GM19324 (cell line): ENCODE measurements at regions not wholly inside any gene's neighbourhood (a gene's known extent, or its start where the extent isn't known, plus 50 kb on each side); places are given as distances from the start of the nearest gene placed in this dataset.
"Not testable (repeated sequence)": the region's sequence is repeated elsewhere in the genome, so short reads cannot be mapped to it uniquely, and the experiment has no call there.

ENCODE experiments used
- ATAC-seq: cut with Tn5 transposase; IDR thresholded peaks from one replicate; pipeline ENCODE4 v1.9.1; 2021; ENCODE audit warnings: mild to moderate bottlenecking, moderate library complexity; ENCODE audit not compliant: unreplicated experiment, low FRiP score

DNA sequence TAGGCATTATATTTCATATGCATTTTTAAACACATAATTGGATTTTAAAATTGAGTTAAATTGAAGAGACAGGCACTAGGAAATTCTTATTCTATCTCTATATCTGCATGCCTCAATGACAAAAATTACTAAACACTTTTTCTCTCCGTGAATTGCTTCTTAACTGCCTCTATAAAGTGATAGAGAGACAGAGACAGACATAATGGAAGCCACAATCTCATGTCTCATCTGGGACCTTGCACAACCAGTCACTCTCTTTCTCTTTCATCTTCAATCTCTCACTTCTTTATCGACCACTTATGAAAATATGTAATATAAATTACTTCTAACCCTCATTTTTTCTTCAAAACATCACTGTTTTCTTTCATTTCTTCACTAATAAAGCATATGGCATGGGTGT is 238.9 kb upstream of the ZNF804A start:
- no peak for ATAC-seq

DNA sequence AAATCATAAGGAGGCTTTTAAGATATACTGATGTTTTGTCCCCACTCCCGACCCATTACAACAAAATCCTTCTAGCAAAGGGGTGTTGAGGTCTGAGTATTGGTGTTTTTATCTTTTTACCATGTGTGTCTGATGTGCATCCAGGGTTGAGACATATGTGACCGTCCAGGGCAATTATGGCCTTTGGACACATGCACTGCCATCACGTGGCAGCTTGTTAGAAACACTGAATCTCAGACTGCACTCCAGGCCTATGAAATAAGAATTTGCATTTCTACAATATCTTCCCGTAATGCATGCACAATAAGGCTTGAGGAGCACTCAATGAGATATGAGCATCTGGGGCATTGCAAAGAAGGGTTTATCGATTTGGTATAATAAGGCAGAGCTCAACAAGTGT is 235.1 kb upstream of the ZNF804A start:
- ATAC-seq: peak; percentile 76

DNA sequence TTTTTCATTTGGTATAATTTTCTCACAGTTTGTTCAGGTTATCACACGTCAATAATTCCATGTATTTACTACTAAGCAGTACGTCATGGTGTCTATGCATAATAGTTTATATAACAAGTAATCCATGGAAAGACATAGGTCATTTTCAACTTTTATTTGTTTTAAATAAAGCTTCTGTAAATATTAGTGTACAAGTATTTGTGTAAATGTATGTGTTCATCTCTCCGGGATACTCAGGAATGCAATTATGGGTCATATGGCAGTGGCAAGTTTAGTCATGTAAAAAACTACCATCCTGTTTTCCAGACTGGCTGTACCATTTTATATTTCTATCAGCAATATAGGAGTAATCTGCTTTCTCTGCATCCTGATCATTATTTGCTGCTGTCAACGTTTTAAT is 231.1 kb upstream of the ZNF804A start:
- no peak for ATAC-seq

DNA sequence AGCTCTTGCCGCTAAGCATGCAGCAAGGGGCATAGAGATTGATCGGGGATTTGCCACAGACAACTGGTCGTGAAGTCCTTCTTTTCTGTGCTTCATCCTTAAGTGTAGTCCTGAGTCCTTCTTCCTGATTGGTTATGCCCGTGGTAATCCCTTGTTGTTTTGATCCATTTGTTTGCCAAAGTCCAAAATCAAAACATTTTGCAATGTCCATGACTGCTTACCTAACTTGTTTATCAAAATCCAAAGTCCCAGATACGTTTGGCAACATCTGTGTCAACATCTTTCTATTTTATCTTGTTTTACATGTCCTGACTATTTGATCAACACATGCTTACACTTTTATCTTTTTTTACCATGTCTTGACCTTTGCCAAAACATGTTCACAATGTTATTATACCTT is 229.0 kb upstream of the ZNF804A start:
- no peak for ATAC-seq

DNA sequence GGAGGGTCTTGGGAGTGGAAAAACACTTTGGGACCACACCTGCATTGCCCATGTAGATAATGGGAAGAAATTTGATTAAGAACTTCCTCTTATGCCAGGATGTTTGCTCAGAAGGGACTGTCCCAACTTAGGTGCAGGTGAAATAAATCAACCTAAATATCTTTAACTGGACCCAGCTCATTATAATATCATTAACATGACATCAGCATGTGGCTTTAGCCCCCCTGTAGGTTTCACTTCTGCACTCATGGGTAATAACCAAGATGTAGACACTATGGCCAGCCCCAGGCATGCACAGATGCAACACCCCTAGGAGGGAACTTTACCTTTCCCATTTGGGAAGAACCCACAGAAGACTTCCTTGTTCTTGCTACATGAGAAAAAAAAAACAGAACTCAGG is 227.4 kb upstream of the ZNF804A start:
- ATAC-seq: no peak

DNA sequence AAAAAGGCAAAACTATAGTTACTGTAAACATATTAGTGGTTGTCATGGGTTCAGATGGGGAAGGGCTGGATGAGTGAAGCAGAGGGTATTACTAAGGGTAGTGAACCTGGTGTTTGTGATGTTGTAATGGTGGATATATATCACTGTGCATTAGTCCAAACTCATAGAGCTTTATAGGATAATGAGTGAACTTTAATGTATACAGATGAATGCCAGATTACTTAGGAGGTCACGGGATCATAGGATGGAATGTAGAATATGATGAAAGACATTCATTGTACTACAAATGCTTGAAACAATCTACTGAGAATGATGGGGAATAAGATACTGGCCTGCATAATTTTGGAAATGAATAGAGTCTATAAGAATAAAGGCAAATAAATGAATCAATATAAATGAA is 226.7 kb upstream of the ZNF804A start:
- no peak for ATAC-seq

DNA sequence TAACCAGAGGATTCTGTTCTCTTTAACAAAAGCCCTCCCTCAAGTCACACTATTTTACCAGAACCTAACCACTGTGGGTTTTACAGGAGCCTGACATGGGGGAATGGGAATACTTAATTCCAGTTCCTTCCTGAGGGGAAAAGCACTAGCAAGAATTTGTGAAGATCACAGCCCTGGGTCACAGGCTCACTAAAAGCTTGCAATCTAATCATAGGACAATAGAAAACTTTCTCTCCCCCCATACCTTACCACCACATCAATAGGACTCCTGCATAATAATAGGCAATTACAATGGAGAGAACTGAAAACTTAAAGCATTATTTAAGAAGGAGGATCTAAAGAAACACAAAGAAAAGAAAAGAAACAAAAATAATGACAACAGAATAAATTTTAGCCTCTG is 225.8 kb upstream of the ZNF804A start:
- no peak for ATAC-seq

DNA sequence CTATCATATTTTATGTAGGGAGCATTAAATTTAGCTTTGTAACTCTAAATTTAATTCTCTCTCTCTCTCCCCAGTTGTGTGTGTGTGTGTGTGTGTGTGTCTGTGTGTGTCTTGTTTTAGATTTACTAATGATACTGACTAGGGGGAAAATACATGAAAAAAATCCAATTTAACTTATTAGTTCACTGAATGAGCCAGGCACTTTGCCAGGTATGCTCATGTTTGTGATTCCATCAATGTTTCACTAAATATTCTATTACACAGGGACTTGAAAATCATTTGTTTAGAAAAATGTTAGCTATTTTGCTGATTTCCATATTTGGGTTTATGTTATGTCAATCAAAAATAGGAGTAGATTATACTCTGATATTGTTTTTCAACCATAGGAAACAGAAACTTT is 203.7 kb upstream of the ZNF804A start:
- ATAC-seq: no peak

DNA sequence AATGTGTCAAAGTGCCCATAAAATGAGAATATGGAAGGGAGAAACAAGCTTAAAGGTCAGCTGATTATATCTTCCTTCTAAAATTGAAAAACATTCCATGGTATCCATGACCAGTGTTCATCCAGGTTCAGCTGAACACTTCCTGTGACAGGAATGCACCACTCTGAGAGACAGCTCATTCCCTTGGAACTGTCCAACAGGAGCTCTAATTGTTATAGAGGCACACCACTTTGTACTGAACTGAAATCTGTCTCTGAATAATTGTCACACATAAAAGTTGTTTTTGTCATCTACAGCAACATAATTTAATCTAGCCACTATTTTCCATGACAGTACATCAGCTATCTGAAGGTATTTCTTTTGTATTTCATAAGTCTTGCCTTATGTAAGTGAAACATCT is 195.9 kb upstream of the ZNF804A start:
- no peak for ATAC-seq

DNA sequence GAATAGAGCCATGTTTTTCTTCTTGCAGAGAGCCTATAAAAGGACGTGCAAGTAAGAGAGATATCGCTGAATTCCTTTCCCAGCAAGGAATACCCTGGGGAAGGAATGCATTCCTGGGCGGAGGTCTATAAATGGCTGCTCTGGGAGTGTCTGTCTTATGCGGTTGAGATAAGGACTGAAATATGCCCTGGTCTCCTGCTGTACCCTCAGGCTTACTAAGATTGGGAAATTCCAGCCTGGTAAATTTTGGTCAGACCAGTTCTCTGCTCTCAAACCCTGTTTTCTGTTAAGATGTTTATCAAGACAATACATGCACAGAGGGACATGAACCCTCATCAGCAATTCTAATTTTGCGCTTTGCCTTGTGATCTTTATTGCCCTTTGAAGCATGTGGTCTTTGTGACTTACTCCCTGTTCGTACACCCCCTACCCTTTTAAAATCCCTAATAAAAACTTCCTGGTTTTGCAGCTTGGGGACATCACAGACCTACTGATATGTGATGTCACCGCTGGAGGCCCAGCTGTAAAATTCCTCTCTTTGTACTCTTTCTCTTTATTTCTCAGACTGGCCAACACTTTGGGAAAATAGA is 191.2 kb upstream of the ZNF804A start:
- not testable (repeated sequence) for ATAC-seq

DNA sequence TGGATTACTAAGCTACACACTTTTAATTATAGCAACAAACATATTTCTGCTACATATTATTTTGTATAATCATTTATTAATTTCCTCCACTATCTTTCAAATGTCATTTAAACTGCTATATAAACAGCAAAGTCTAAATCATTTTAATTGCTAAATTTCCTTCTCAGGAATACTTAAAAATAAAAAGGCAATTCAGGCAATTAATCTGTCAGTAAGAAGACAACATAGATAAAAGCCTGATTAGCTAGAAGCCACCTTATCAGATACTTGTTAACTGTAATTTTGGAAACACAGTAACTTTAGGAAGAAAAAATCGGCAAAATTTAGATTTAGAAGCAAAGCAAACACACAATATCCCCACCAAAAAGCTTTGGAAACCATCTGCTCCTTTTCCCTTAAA is 188.2 kb upstream of the ZNF804A start:
- no peak for ATAC-seq

DNA sequence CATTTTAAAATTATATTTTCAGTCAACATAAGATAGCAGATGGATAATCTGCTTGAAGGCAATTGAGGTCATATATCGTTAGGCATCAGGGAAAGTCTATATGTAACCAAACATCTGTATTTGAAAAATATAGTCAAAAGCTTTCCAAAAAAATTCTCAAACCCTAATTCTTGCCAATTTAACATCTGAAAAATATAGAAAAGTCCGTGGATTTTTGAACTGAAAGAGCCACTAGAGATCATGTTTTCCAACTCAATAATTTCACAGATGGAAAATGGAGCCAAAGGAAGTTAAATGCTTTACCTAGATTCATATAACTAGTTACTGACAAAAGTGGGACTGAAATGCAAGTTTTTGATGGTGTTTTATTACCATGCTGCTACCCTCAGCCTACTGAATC is 185.1 kb upstream of the ZNF804A start:
- no peak for ATAC-seq

DNA sequence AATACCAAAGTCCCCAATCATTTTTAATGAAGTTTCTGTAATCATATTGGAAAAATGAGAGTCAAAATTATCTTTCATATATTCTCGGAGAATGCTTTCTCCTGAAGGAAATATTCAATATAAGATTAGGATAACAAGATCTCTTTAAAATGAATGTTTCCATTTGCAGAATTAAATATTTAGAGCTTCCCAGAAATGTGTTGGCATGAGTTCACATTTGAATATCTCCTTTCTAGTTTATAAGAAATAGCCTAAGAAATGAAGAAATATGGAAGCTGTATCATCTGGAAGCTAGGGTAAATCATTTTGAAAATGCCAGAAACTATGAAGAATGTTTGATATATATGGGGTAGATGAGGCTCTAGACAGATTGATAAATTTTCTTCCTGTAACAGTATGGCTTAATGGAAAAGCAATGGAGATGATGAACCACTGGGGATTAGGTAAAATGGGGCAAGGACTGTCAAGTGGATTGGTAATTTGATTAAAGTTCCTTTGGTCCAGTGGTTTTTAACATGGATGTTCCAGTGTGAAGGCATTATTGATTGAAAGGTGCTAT is 184.6 kb upstream of the ZNF804A start:
- ATAC-seq: no peak

DNA sequence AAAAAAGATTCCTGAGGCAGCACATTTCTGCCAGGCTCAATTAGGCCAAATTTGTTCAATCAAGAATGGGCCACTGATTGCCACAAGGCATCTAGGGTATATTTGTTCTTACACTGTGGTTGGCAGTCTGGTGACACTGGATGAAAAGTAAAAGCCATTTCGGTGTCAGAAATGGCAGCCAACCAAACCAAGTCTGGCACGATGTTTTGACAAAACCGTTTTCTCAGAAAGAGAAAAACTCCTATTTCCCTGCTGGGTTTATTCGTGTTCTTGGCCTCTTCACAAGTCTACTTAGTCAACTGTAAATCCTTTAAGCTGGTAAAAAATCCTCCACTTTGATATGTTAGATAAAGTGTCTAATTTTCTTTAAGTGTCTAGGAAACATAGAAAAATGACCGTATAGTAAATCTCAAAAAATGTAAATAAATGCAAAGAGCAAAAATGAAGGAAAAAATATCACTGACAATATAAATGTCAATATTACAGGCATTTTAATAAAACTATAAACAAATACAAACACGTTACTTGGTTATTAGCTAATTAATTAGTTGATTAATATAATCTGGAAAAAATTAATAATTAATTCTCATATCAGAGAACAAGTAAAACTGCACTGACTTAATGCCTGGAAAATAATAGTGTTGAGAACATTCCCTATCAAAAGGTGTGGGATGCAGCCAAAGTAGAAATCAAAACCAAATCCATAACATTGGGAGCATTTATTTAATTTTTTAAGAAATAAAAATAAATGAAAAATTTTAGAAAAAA is 182.0 kb upstream of the ZNF804A start:
- no peak for ATAC-seq

DNA sequence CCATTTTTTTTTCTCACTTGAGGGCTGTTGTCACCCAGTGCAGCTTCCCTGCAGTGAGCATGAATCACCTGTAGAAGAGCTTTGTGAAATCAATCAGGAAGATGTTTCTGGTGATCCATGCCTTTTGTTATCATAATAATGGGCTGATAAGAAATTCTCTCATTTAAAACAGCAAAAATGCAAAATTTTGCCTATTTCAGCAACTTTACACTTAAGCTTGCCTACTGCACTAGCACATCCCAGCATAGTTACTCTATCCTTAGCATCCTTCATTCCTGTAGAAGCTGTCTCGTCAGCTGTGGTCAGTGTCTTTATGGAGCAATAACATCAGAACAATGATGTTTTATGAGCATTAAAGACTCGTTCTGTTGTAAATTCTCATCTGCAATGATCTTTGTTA is 178.6 kb upstream of the ZNF804A start:
- ATAC-seq: no peak

DNA sequence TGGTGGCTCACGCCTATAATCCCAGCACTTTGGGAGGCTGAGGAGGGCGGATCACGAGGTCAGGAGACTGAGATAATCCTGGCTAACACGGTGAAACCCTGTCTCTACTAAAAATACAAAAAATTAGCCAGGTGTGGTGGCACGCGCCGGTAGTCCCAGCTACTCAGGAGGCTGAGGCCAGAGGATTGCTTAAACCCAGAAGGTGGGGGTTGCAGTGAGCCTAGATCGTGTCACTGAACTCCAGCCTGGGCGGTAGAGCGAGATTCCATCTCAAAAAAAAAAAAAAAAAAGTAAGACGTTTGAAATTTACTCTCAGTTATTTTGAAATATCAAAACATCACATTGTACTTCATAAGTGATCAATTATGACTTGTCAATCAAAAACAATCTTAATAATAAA is 176.9 kb upstream of the ZNF804A start:
- not testable (repeated sequence) for ATAC-seq

DNA sequence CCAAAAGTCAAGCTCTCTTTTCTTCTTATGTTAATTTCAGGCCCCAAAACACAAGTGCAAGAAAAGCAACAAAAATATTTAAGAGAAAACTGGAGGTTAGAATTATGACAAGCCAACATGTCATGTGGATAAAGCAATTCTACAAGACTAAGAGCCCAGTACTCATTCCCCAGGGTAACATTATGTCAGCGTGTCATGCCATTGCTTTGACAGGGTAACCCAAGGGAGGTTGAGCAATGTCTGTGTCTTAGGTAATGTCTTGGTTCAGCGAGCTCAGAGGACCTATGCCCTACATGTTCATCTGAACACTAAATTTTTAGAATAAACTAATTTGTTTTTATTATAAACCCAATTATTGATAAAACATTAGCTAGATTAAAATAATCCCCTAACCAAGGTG is 173.2 kb upstream of the ZNF804A start:
- no peak for ATAC-seq

DNA sequence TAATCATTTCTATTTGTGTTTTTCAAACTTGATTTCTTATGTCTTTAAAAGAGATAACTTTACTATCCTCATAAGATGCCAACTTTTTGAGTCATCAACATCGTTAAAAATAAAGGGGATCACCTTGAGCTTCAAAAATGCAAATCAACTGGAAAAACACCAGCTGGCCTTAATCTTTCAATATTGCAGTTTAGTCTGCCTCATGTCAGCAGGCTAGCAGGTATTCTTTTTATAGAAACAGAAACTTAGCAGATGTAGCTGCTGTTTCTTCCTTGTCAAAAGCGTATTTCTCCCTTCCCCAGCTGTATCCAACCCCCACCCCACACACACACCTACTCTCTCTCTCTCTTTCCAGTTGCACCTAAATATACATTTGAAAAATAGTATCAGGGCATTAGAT is 154.1 kb upstream of the ZNF804A start:
- peak; percentile 99 for ATAC-seq

DNA sequence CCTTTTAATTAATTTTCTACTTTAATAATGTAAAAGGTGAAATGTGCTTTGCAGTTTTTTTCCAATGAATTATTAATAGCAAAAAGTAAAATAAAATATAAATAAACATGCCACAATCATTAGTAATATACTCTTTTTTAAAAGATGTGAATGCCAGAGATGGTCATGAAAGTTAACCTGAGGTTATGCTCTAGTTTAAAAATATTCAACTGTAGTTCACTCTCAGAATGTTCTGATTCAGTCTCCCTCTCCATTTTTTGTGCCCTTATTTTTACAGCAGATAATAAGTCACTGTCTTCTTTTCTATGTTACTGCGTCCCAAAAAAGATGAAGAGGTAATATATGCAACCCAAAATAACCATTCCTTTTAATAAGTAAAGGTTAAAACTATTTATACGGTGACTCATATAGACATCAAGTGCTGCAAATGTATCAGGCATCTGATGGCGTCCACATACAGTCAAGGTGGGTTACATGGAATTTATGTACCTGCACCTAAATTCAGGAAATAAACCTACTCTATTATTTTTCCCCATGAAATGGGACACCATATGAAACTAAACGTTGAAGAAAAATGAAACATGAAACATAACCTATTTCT is 153.6 kb upstream of the ZNF804A start:
- ATAC-seq: peak; percentile 38

DNA sequence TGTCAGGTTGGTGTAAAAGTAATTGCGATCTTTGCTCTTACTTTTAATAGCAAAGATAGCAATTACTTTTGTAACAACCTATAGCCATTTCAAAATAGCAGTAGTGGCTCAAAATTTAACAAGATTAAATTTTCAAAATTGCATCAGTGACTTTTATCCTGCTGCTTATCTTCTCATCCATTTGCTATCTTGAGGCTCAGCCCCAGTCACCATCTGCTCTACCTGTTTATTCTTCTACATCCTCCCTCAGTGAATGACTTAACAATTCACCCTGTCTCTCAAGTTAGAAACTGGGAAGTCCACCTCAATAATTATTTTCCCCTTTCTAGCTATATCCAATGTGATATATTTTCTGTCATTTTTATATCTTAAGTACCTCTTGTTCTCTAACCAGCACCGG is 148.6 kb upstream of the ZNF804A start:
- no peak for ATAC-seq

DNA sequence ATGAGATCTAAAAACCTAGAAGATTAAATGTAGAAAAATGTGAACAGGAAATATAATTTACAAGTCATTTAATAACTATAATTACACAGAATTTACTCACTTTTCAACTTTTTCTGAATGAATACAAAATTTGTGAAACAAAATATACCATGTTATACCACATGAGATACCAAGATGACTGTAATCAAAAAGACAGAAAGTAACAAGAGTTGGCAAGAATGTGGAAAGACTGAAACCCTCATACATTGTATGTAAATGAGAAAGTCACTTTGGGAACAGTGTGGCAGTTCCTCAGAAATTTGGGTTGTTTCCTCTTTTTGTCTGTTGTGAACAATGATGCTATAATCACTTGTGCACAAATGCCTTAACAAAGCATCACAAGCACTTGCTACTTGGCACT is 145.4 kb upstream of the ZNF804A start:
- ATAC-seq: no peak

DNA sequence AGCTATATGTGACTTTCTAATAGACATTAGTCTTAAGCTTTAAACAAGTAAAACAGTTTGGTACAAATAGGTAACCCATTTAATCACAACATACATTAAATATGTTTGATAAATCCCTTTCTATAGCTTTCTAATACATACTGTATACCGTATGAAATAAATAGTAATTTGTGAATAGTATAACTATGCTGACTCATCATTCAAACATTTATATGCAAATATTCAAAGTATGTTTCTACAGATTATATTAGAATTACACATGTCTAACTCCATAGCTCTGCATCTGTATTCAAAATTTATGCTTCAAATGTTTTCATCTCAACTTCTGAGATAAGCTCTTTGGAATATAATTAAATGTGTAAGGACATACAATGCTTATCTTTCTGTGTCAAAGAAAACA is 142.7 kb upstream of the ZNF804A start:
- ATAC-seq: no peak
